ENCODE measurements at regions not wholly inside any gene's neighbourhood (a gene's known extent, or its start where the extent isn't known, plus 50 kb on each side); places are given as distances from the start of the nearest gene placed in this dataset.

GRCh38 chr6:56756219-56756789, 113.6 kb upstream of the DST start:
- H4K20me1 ChIP-seq (ENCODE audit: control insufficient read depth, insufficient read depth, insufficient read length): no peaks in the 10 kb centered on the region
- no peak overlapping the region for H2BK15ac ChIP-seq (ENCODE audit: low read depth, low read length)
- H2BK20ac ChIP-seq (ENCODE audit: low read depth, low read length, poor library complexity, severe bottlenecking): no peak overlapping the region
- no peak overlapping the region for H3K4me2 ChIP-seq (ENCODE audit: insufficient read depth, insufficient read length, low read length)
- H3K4me3 Mint-ChIP-seq: no peak overlapping the region
- H3K56ac ChIP-seq (ENCODE audit: insufficient read length, low read depth, low read length): no peak overlapping the region
- H3K27me3 Mint-ChIP-seq (ENCODE audit: low read depth): no peaks in the 10 kb centered on the region; the same call in 1 of the 2 replicates
- H3K27ac ChIP-seq (ENCODE audit: insufficient read length, low read depth, low read length): no peak overlapping the region
- no peak overlapping the region for H4K8ac ChIP-seq (replicated peaks; ENCODE audit: insufficient read length, low read depth, low read length)
- peaks cover 10% of the 10 kb centered on the region; the same call in 1 of the 2 replicates for H3K4me1 ChIP-seq (ENCODE audit: insufficient read depth, low read length)
- no peak overlapping the region for H3K14ac ChIP-seq (ENCODE audit: insufficient read depth, low read length)
- no peak overlapping the region for H2AFZ ChIP-seq (ENCODE audit: low read length)
- no peak overlapping the region for H2AK5ac ChIP-seq (ENCODE audit: insufficient read length, low read length)
- H3K4ac ChIP-seq (ENCODE audit: low read depth, low read length): no peak overlapping the region
- no peak overlapping the region for H4K5ac ChIP-seq (ENCODE audit: insufficient read length, low read depth, low read length)
- no peak overlapping the region for H2BK12ac ChIP-seq (ENCODE audit: insufficient read length, low read depth, low read length)
- H3K79me2 ChIP-seq (ENCODE audit: insufficient read depth, low read length): peaks cover 14% of the 10 kb centered on the region; the same call in 1 of the 2 replicates
- H3K27ac Mint-ChIP-seq: peak overlapping the region; percentile 30 to 85 (median 77); a peak in 5 of 7 replicates
- H3K36me3 Mint-ChIP-seq (ENCODE audit: insufficient read depth in 1 of 3, low read depth in 3 of 3): peaks cover 0 to 3% (median 0%) of the 10 kb centered on the region in 3 experiments; a peak in 1 of 7 replicates
- no peaks in the 10 kb centered on the region for H3K9me3 ChIP-seq (ENCODE audit: control insufficient read depth, low read depth, low read length)
- no peak overlapping the region for H3K9ac ChIP-seq (ENCODE audit: extremely low read depth, insufficient read length, low read length)
- no peak overlapping the region for H2BK5ac ChIP-seq (ENCODE audit: insufficient read length, low read length)
- no peak for TF ChIP-seq CTCF (conservative IDR thresholded peaks at IDR 0.05)
- no peak overlapping the region for H4K91ac ChIP-seq (ENCODE audit: insufficient read length, low read depth, low read length)
- no peak overlapping the region for H3T11ph ChIP-seq (ENCODE audit: low read length)
- H2BK120ac ChIP-seq (ENCODE audit: low read depth, low read length, poor library complexity, severe bottlenecking): no peak overlapping the region
- no peak overlapping the region for H3K18ac ChIP-seq (ENCODE audit: insufficient read length, low read depth, low read length)
- no peaks in the 10 kb centered on the region for H3K79me1 ChIP-seq (ENCODE audit: insufficient read depth, low read depth, low read length, poor library complexity, severe bottlenecking)
- no peaks in the 10 kb centered on the region for H3K23me2 ChIP-seq (ENCODE audit: insufficient read length, low read depth, low read length, poor library complexity, severe bottlenecking)
- no peak overlapping the region for H3K23ac ChIP-seq (ENCODE audit: insufficient read length, low read depth, low read length)
- no CpG with 5 or more reads among the region's 4 CpGs for WGBS (ENCODE audit: extremely low coverage, insufficient read length, low lambda C conversion rate)
- H3K27me3 ChIP-seq (ENCODE audit: insufficient read depth, low read length): no peaks in the 10 kb centered on the region
- peaks cover 69 to 77% of the 10 kb centered on the region in 2 experiments for H3K4me1 Mint-ChIP-seq
- no peak for DNase-seq
- no peaks in the 10 kb centered on the region for H3K9me3 Mint-ChIP-seq
